ENCODE measurements at regions not wholly inside any gene's neighbourhood (a gene's known extent, or its start where the extent isn't known, plus 50 kb on each side); places are given as distances from the start of the nearest gene placed in this dataset.

- no peaks in the 10 kb centered on the region for H3K4me1 ChIP-seq (ENCODE audit: insufficient read depth, poor library complexity, severe bottlenecking)
- no peak overlapping the region for H3K27ac ChIP-seq (ENCODE audit: poor library complexity, severe bottlenecking)
- no peaks in the 10 kb centered on the region for H3K36me3 ChIP-seq (ENCODE audit: low read depth)
- peaks cover 3% of the 10 kb centered on the region for H3K27me3 ChIP-seq (ENCODE audit: insufficient read depth, poor library complexity, severe bottlenecking)
- no peak for DNase-seq (ENCODE audit: low spot score)
- H3K4me3 ChIP-seq (ENCODE audit: severe bottlenecking): no peak overlapping the region
- no peak for ATAC-seq (ENCODE audit: low read depth)
- peaks cover 3% of the 10 kb centered on the region for H3K9me3 ChIP-seq (ENCODE audit: severe bottlenecking)
- TF ChIP-seq CTCF (IDR thresholded peaks at IDR 0.05; ENCODE audit: poor library complexity, severe bottlenecking): no peak
Observed at GRCh38 chr12:47527816-47528215, 178.0 kb downstream of the RPAP3 start.

- no peak overlapping the region for H3K27ac ChIP-seq (ENCODE audit: poor library complexity, severe bottlenecking)
- ATAC-seq (ENCODE audit: low read depth) (no peak), DNase-seq (ENCODE audit: low spot score) (no peak)
- no peaks in the 10 kb centered on the region for H3K9me3 ChIP-seq (ENCODE audit: severe bottlenecking)
- H3K4me1 ChIP-seq (ENCODE audit: insufficient read depth, poor library complexity, severe bottlenecking): no peaks in the 10 kb centered on the region
- H3K27me3 ChIP-seq (ENCODE audit: insufficient read depth, poor library complexity, severe bottlenecking): peaks cover 4% of the 10 kb centered on the region
- no peak overlapping the region for H3K4me3 ChIP-seq (ENCODE audit: severe bottlenecking)
- no peaks in the 10 kb centered on the region for H3K36me3 ChIP-seq (ENCODE audit: low read depth)
- no peak for TF ChIP-seq CTCF (IDR thresholded peaks at IDR 0.05; ENCODE audit: poor library complexity, severe bottlenecking)
Observed at GRCh38 chr12:47520029-47520428, 185.8 kb downstream of the RPAP3 start.

GRCh38 chr12:47517122-47517521, 188.7 kb downstream of the RPAP3 start:
- Histone ChIP-seq H3K27ac (ENCODE audit: poor library complexity, severe bottlenecking) (no peak overlapping the region), H3K27me3 (ENCODE audit: insufficient read depth, poor library complexity, severe bottlenecking) (no peaks in the 10 kb centered on the region), H3K36me3 (ENCODE audit: low read depth) (no peaks in the 10 kb centered on the region), H3K9me3 (ENCODE audit: severe bottlenecking) (no peaks in the 10 kb centered on the region), H3K4me3 (ENCODE audit: severe bottlenecking) (no peak overlapping the region), H3K4me1 (ENCODE audit: insufficient read depth, poor library complexity, severe bottlenecking) (no peaks in the 10 kb centered on the region)
- ATAC-seq (ENCODE audit: low read depth): no peak
- no peak for TF ChIP-seq CTCF (IDR thresholded peaks at IDR 0.05; ENCODE audit: poor library complexity, severe bottlenecking)
- DNase-seq (ENCODE audit: low spot score): no peak

- Histone ChIP-seq H3K9me3 (ENCODE audit: severe bottlenecking) (no peaks in the 10 kb centered on the region), H3K36me3 (ENCODE audit: low read depth) (no peaks in the 10 kb centered on the region), H3K27ac (ENCODE audit: poor library complexity, severe bottlenecking) (peak overlapping the region; percentile 59), H3K27me3 (ENCODE audit: insufficient read depth, poor library complexity, severe bottlenecking) (no peaks in the 10 kb centered on the region), H3K4me1 (ENCODE audit: insufficient read depth, poor library complexity, severe bottlenecking) (peaks cover 27% of the 10 kb centered on the region), H3K4me3 (ENCODE audit: severe bottlenecking) (no peak overlapping the region)
- DNase-seq (ENCODE audit: low spot score) (no peak), ATAC-seq (ENCODE audit: low read depth) (peak; percentile 85)
- TF ChIP-seq CTCF (IDR thresholded peaks at IDR 0.05; ENCODE audit: poor library complexity, severe bottlenecking): no peak
Observed at GRCh38 chr12:47509398-47509851, 196.4 kb downstream of the RPAP3 start.

GRCh38 chr12:47507221-47507620, 198.6 kb downstream of the RPAP3 start:
- Histone ChIP-seq H3K4me3 (ENCODE audit: severe bottlenecking) (no peak overlapping the region), H3K36me3 (ENCODE audit: low read depth) (no peaks in the 10 kb centered on the region), H3K4me1 (ENCODE audit: insufficient read depth, poor library complexity, severe bottlenecking) (peaks cover 27% of the 10 kb centered on the region), H3K9me3 (ENCODE audit: severe bottlenecking) (no peaks in the 10 kb centered on the region), H3K27me3 (ENCODE audit: insufficient read depth, poor library complexity, severe bottlenecking) (no peaks in the 10 kb centered on the region), H3K27ac (ENCODE audit: poor library complexity, severe bottlenecking) (no peak overlapping the region)
- no peak for TF ChIP-seq CTCF (IDR thresholded peaks at IDR 0.05; ENCODE audit: poor library complexity, severe bottlenecking)
- DNase-seq (ENCODE audit: low spot score): no peak
- no peak for ATAC-seq (ENCODE audit: low read depth)

Measured in RWPE2 (cell line).